ENCODE measurements at regions not wholly inside any gene's neighbourhood (a gene's known extent, or its start where the extent isn't known, plus 50 kb on each side); places are given as distances from the start of the nearest gene placed in this dataset.

- DNase-seq (ENCODE audit: low spot score in 2 of 2) = no peak
- TF ChIP-seq POLR2A (IDR thresholded peaks at IDR 0.05) = no peak
- TF ChIP-seq, protein P1, sequence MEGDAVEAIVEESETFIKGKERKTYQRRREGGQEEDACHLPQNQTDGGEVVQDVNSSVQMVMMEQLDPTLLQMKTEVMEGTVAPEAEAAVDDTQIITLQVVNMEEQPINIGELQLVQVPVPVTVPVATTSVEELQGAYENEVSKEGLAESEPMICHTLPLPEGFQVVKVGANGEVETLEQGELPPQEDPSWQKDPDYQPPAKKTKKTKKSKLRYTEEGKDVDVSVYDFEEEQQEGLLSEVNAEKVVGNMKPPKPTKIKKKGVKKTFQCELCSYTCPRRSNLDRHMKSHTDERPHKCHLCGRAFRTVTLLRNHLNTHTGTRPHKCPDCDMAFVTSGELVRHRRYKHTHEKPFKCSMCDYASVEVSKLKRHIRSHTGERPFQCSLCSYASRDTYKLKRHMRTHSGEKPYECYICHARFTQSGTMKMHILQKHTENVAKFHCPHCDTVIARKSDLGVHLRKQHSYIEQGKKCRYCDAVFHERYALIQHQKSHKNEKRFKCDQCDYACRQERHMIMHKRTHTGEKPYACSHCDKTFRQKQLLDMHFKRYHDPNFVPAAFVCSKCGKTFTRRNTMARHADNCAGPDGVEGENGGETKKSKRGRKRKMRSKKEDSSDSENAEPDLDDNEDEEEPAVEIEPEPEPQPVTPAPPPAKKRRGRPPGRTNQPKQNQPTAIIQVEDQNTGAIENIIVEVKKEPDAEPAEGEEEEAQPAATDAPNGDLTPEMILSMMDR (IDR thresholded peaks at IDR 0.05) = no peak
- H3K4me3 ChIP-seq (ENCODE audit: low read depth, poor library complexity, severe bottlenecking) = no peak overlapping the region
- 55 to 62% methylated on average over 1 of the region's 1 CpG for WGBS, 2 donors
- intact Hi-C loops (cut with DNase I; ENCODE audit: low total_unique reads) = no loop called here
Observed at GRCh38 chr21:25115021-25115420, 492.3 kb downstream of the MRPL39 start.

DNA sequence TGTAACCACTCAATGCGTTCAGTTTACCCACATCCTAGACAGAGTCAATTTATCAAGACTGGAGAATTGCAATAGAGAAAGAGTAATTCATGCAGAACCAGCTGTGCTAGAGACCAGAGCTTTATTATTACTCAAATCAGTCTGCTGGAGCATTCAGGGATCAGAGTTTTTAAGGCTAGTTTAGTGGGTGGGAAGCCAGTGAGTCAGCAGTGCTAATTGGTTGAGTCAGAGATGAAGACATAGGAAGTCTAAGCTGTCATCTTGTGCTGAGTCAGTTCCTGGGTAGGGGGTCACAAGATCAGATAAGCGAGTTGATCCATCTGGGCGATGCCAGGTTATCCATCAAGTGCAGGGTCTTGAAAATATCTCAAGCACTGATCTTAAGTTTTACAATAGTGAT, 499.6 kb downstream of the MRPL39 start:
- no peak overlapping the region for H3K4me3 ChIP-seq (ENCODE audit: low read depth, poor library complexity, severe bottlenecking)
- WGBS, 2 donors = 76% methylated on average over 3 of the region's 3 CpGs
- TF ChIP-seq, protein P1 (IDR thresholded peaks at IDR 0.05) = no peak
- TF ChIP-seq POLR2A (IDR thresholded peaks at IDR 0.05) = no peak
- intact Hi-C loops (cut with DNase I; ENCODE audit: low total_unique reads) = no loop called here
- no peak for DNase-seq (ENCODE audit: low spot score in 2 of 2)

- TF ChIP-seq, protein P1 (IDR thresholded peaks at IDR 0.05) = no peak
- no peak for TF ChIP-seq POLR2A (IDR thresholded peaks at IDR 0.05)
Observed at GRCh38 chr21:25103500-25104207, 503.6 kb downstream of the MRPL39 start.

DNA sequence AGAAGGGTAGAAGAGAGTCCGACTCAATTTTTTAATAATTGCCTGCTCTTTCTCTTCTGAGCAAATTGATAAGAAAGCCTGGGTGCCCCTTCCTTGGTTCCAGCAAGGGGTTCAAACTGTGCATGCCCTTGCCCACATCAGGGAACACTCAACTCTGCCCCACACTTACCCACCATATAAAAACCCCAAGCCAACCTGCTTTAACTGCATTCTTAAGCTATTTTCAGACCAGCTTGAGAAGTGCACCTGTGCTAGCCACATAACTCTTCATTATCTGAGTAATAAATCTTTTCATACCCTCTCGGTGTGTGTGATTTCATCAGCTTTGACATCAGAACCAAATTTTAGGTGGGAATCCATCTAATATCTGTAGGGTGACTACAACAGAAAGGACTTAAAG, 509.6 kb downstream of the MRPL39 start:
- TF ChIP-seq POLR2A (IDR thresholded peaks at IDR 0.05) = no peak
- TF ChIP-seq, protein P1 (IDR thresholded peaks at IDR 0.05) = no peak
- intact Hi-C loops (cut with DNase I; ENCODE audit: low total_unique reads) = no loop called here
- WGBS, 2 donors = 66 to 72% methylated on average over 2 of the region's 2 CpGs
- no peak overlapping the region for H3K4me3 ChIP-seq (ENCODE audit: low read depth, poor library complexity, severe bottlenecking)
- DNase-seq (ENCODE audit: low spot score in 2 of 2) = no peak

More at GRCh38 chr21:25103500-25104207, 503.6 kb downstream of the MRPL39 start:
- H3K4me3 ChIP-seq (ENCODE audit: low read depth, poor library complexity, severe bottlenecking) = no peak overlapping the region
- DNase-seq (ENCODE audit: low spot score in 2 of 2) = no peak
- intact Hi-C loops (cut with DNase I; ENCODE audit: low total_unique reads) = no loop called here

- H3K4me3 ChIP-seq (ENCODE audit: low read depth, poor library complexity, severe bottlenecking) = no peak overlapping the region
- WGBS, 2 donors = 72 to 84% methylated on average over 1 of the region's 1 CpG
- TF ChIP-seq POLR2A (IDR thresholded peaks at IDR 0.05) = no peak
- TF ChIP-seq, protein P1 (IDR thresholded peaks at IDR 0.05) = no peak
- intact Hi-C loops (cut with DNase I; ENCODE audit: low total_unique reads) = no loop called here
- no peak for DNase-seq (ENCODE audit: low spot score in 2 of 2)
Observed at GRCh38 chr21:25094695-25095094, 512.6 kb downstream of the MRPL39 start.

All from lower leg skin (tissue), 4 donors.